SH-SY5Y (cell line): ENCODE measurements at regions not wholly inside any gene's neighbourhood (a gene's known extent, or its start where the extent isn't known, plus 50 kb on each side); places are given as distances from the start of the nearest gene placed in this dataset.

Experiments
- GATA2 ChIP-seq: IDR thresholded peaks from 2 replicates; pipeline ENCODE4 v1.6.1; 2011; ENCODE audit warnings: mild to moderate bottlenecking, low read depth, low read length
- GATA3 ChIP-seq: IDR thresholded peaks from 2 replicates; pipeline ENCODE4 v1.6.1; 2011; ENCODE audit warnings: low read depth, mild to moderate bottlenecking, low read length, moderate library complexity

GRCh38 chr9:28696960-28697359, 1123.7 kb upstream of the C9orf72 start:
- TF ChIP-seq GATA3: 0 out of 2 replicates have a peak, but pooled peaks have one; percentile 19
- TF ChIP-seq GATA2: peak; percentile 46; the same call in 1 of the 2 replicates
